ENCODE measurements at regions not wholly inside any gene's neighbourhood (a gene's known extent, or its start where the extent isn't known, plus 50 kb on each side); places are given as distances from the start of the nearest gene placed in this dataset.

GRCh38 chr20:60473211-60473610 lies 515.0 kb downstream of the CDH26 start:
- TF ChIP-seq POLR2AphosphoS5 (IDR thresholded peaks at IDR 0.05; ENCODE audit: low read depth, low read length), result no peak
- no peak for TF ChIP-seq POLR2A (IDR thresholded peaks at IDR 0.05; ENCODE audit: low read depth, low read length)
- TF ChIP-seq SPI1 (IDR thresholded peaks at IDR 0.05; ENCODE audit: low read depth, low read length), result no peak
- no peak for TF ChIP-seq TAF1 (IDR thresholded peaks at IDR 0.05; ENCODE audit: low read depth, low read length)

Data from GM12891 (cell line).